B cell (primary cell): ENCODE measurements at regions not wholly inside any gene's neighbourhood (a gene's known extent, or its start where the extent isn't known, plus 50 kb on each side); places are given as distances from the start of the nearest gene placed in this dataset.

Experiments used
- ATAC-seq: fragments of 200-7000 bp; cut with Tn5 transposase; one replicate; pipeline ENCODE4 v1.10.0; 2021; ENCODE audit warnings: low read depth, mild to moderate bottlenecking, moderate number of reproducible peaks, moderate library complexity
- CTCF ChIA-PET: fragments of 350-600 bp; sonication (Branson Sonifier 250); formaldehyde crosslinking; loops from one replicate; lab custom pipeline; 2021; ENCODE audit warnings: antibody characterized with exemption, inconsistent platforms; lab: Charles Lee
- POLR2A ChIA-PET: fragments of 350-600 bp; sonication (Branson Sonifier 250); formaldehyde crosslinking; loops from one replicate; lab custom pipeline; 2021; ENCODE audit warnings: antibody characterized with exemption; lab: Charles Lee
- DNase-seq: peaks from one replicate; pipeline ENCODE4 v3.0.0; 2013
- H2AFZ ChIP-seq: 2 replicates; pipeline ENCODE4 v1.6.1; 2012; ENCODE audit warnings: mild to moderate bottlenecking, low read depth, low read length; ENCODE audit not compliant: insufficient read depth, poor library complexity, severe bottlenecking
- H3K27ac ChIP-seq, 2 donors: 1 replicate in 1 of 2; 2 replicates in 1 of 2; pipeline ENCODE4 v1.5.1; 2012 to 2013; ENCODE audit warnings: low read length in 2 of 2, mild to moderate bottlenecking in 2 of 2, moderate library complexity in 1 of 2
- H3K27me3 ChIP-seq, 4 experiments: fragments of 200-600 bp in 1 of 4; sonication (generic) in 1 of 4; replicated peaks in 1 of 4; 1 replicate in 2 of 4; 2 replicates in 2 of 4; pipeline versions ENCODE4 v1.6.1 to v1.7.0; 2013 to 2016; ENCODE audit warnings: low read length in 3 of 4, mild to moderate bottlenecking in 2 of 4, mixed read lengths in 1 of 4, moderate library complexity in 1 of 4; ENCODE audit not compliant: insufficient read depth in 4 of 4, control insufficient read depth in 3 of 4; ENCODE audit errors: control extremely low read depth in 1 of 4
- H3K36me3 ChIP-seq, 2 experiments: replicated peaks in 1 of 2; 1 replicate in 1 of 2; 2 replicates in 1 of 2; pipeline versions ENCODE4 v1.6.1 to v1.7.1; 2013; ENCODE audit warnings: low read length in 1 of 2; ENCODE audit not compliant: insufficient read depth in 2 of 2, control insufficient read depth in 1 of 2; ENCODE audit errors: control extremely low read depth in 1 of 2, extremely low read depth in 1 of 2
- H3K4me1 ChIP-seq, 2 donors: fragments of 200-600 bp in 1 of 2; sonication (generic) in 1 of 2; 1 replicate in 1 of 2; 2 replicates in 1 of 2; pipeline versions ENCODE4 v1.5.1 to v1.6.1; 2013 to 2017; ENCODE audit warnings: low read length in 2 of 2; ENCODE audit not compliant: control insufficient read depth in 2 of 2, insufficient read depth in 2 of 2
- H3K4me2 ChIP-seq: replicated peaks from 2 replicates; pipeline ENCODE3; 2012; ENCODE audit warnings: mild to moderate bottlenecking, low read depth, low read length; ENCODE audit not compliant: poor library complexity, severe bottlenecking
- H3K4me3 ChIP-seq, 5 experiments: fragments of 200-600 bp in 1 of 5; sonication (generic) in 1 of 5; 1 replicate in 3 of 5; 2 replicates in 2 of 5; pipeline versions ENCODE4 v1.5.1 to v1.7.0; 2011 to 2016; ENCODE audit warnings: low read length in 4 of 5, mild to moderate bottlenecking in 4 of 5, low read depth in 2 of 5, control low read depth in 1 of 5, moderate library complexity in 1 of 5; ENCODE audit not compliant: insufficient read depth in 1 of 5; ENCODE audit errors: control extremely low read depth in 1 of 5, extremely low read depth in 1 of 5
- H3K79me2 ChIP-seq: fragments of 200-600 bp; sonication (generic); one replicate; pipeline ENCODE4 v1.6.0; 2016; ENCODE audit warnings: low read length; ENCODE audit not compliant: control insufficient read depth, insufficient read depth
- H3K9ac ChIP-seq: fragments of 200-600 bp; sonication (generic); 2 replicates; pipeline ENCODE4 v1.6.1; 2017; ENCODE audit warnings: mild to moderate bottlenecking, low read length, moderate library complexity
- H3K9me3 ChIP-seq, 3 donors: one replicate each; pipeline versions ENCODE4 v1.6.1 to v1.7.1; 2013; ENCODE audit warnings: low read length in 2 of 3; ENCODE audit not compliant: control insufficient read depth in 2 of 3, insufficient read depth in 1 of 3; ENCODE audit errors: control extremely low read depth in 1 of 3
- H4K20me1 ChIP-seq: 2 replicates; pipeline ENCODE4 v1.6.0; 2012; ENCODE audit warnings: mild to moderate bottlenecking, low read length; ENCODE audit not compliant: insufficient read depth, control insufficient read depth, poor library complexity, severe bottlenecking
- H3K27ac Mint-ChIP-seq: one replicate; pipeline ENCODE4 v1.8.0; 2021; ENCODE audit warnings: mixed read lengths
- H3K27me3 Mint-ChIP-seq: one replicate; pipeline ENCODE4 v1.8.0; 2021; ENCODE audit warnings: mixed read lengths
- H3K4me1 Mint-ChIP-seq: one replicate; pipeline ENCODE4 v1.8.0; 2021; ENCODE audit warnings: mixed read lengths
- H3K4me3 Mint-ChIP-seq: one replicate; pipeline ENCODE4 v1.8.0; 2021; ENCODE audit warnings: mixed read lengths
- H3K9me3 Mint-ChIP-seq: one replicate; pipeline ENCODE4 v1.8.0; 2022; ENCODE audit warnings: mixed read lengths; ENCODE audit not compliant: insufficient read depth
- EZH2 ChIP-seq: IDR thresholded peaks from 2 replicates; pipeline ENCODE4 v1.6.1; 2012; ENCODE audit warnings: borderline replicate concordance, low read depth, mild to moderate bottlenecking, moderate library complexity, low read length; ENCODE audit not compliant: insufficient read depth, poor library complexity, severe bottlenecking
- WGBS: methylation state at CpG from one replicate; pipeline ENCODE4 v1.1.5; 2013; ENCODE audit warnings: missing lambda C conversion rate; ENCODE audit not compliant: insufficient coverage; 5-methylcytosine and 5-hydroxymethylcytosine counted together
- intact Hi-C: fragments of 100-400 bp; cut with micrococcal nuclease; formaldehyde crosslinking; loops from one replicate; pipeline ENCODE4 v1.10.0; 2022
- TF ChIP-seq, protein P1 (sequence below): fragments of 200-600 bp; IDR thresholded peaks from one replicate; pipeline ENCODE4 v1.8.0; 2022; ENCODE audit warnings: antibody characterized with exemption, mild to moderate bottlenecking

DNA sequence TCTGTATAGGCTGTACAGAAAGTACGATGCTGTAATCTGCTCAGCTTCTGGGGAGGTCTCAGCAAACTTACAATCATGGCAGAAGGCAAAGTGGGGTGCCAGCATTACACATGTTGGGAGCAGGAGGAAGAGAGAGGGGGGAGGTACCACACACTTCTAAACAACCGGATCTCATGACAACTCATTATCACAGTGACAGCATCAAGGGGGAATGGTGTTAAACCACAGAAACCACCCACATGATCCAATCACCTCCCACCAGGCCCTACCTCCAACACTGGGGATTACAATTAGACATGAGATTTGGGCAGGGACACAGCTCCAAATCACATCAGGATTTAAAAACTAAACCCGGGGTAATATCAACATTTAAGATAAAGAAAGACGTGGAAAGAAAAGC is 468.8 kb upstream of the AUTS2 start:
- Histone ChIP-seq H3K4me2 (no peak overlapping the region), H3K79me2 (no peaks in the 10 kb centered on the region), H4K20me1 (no peaks in the 10 kb centered on the region), H3K9me3 (no peaks in the 10 kb centered on the region), H3K9ac (no peak overlapping the region), H2AFZ (no peak overlapping the region), H3K27me3 (no peaks in the 10 kb centered on the region), H3K4me3 (no peak overlapping the region), H3K4me1 (no peaks in the 10 kb centered on the region), H3K27ac (no peak overlapping the region), H3K36me3 (no peaks in the 10 kb centered on the region)
- peaks cover 3% of the 10 kb centered on the region for H3K27me3 Mint-ChIP-seq
- H3K4me3 Mint-ChIP-seq: no peak overlapping the region
- intact Hi-C loops: no loop called here
- no peak for DNase-seq
- no peak overlapping the region for H3K27ac Mint-ChIP-seq
- no peaks in the 10 kb centered on the region for H3K4me1 Mint-ChIP-seq
- TF ChIP-seq, protein P1, sequence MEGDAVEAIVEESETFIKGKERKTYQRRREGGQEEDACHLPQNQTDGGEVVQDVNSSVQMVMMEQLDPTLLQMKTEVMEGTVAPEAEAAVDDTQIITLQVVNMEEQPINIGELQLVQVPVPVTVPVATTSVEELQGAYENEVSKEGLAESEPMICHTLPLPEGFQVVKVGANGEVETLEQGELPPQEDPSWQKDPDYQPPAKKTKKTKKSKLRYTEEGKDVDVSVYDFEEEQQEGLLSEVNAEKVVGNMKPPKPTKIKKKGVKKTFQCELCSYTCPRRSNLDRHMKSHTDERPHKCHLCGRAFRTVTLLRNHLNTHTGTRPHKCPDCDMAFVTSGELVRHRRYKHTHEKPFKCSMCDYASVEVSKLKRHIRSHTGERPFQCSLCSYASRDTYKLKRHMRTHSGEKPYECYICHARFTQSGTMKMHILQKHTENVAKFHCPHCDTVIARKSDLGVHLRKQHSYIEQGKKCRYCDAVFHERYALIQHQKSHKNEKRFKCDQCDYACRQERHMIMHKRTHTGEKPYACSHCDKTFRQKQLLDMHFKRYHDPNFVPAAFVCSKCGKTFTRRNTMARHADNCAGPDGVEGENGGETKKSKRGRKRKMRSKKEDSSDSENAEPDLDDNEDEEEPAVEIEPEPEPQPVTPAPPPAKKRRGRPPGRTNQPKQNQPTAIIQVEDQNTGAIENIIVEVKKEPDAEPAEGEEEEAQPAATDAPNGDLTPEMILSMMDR: no peak
- no peaks in the 10 kb centered on the region for H3K9me3 Mint-ChIP-seq
- CTCF ChIA-PET: no interaction called here
- WGBS: 86% methylated on average over 2 of the region's 4 CpGs
- POLR2A ChIA-PET: no interaction called here
- no peak for ATAC-seq

DNA sequence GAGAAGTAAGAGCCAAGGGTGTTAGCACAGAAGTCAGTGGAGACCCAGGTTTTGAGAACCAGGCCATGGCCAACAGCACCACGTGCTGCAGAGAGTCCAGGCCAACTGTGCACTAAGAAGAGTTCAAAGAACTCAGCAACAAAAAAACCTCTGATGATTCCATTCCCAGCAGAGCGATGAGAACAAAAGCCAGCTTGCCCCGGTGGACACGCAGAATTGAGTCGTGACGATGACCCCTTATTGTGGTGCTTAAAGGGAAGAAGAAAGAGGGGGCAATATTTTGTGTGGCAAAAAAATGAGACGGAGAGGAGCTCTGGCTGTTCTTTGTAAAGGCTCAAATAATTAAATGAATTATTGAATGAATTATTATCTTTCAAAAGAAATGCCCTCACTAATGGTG is 468.3 kb upstream of the AUTS2 start:
- no peaks in the 10 kb centered on the region for H3K79me2 ChIP-seq
- H3K27me3 ChIP-seq: no peaks in the 10 kb centered on the region
- ChIA-PET POLR2A (no interaction called here), CTCF (no interaction called here)
- Mint-ChIP-seq H3K4me3 (no peak overlapping the region), H3K27ac (no peak overlapping the region), H3K4me1 (no peaks in the 10 kb centered on the region), H3K9me3 (no peaks in the 10 kb centered on the region), H3K27me3 (peaks cover 5% of the 10 kb centered on the region)
- H3K9me3 ChIP-seq: no peaks in the 10 kb centered on the region
- ATAC-seq: no peak
- no peak overlapping the region for H3K27ac ChIP-seq
- no peak for DNase-seq
- intact Hi-C loops: no loop called here
- no peak overlapping the region for H3K9ac ChIP-seq
- H3K4me3 ChIP-seq: no peak overlapping the region
- H4K20me1 ChIP-seq: no peaks in the 10 kb centered on the region
- no peaks in the 10 kb centered on the region for H3K36me3 ChIP-seq
- no peak overlapping the region for H3K4me2 ChIP-seq
- no peak for TF ChIP-seq EZH2
- TF ChIP-seq, protein P1: no peak
- H3K4me1 ChIP-seq: no peaks in the 10 kb centered on the region
- no peak overlapping the region for H2AFZ ChIP-seq
- WGBS: 75% methylated on average over 2 of the region's 7 CpGs
